Brain microvascular endothelial cell (primary cell): ENCODE measurements at regions not wholly inside any gene's neighbourhood (a gene's known extent, or its start where the extent isn't known, plus 50 kb on each side); places are given as distances from the start of the nearest gene placed in this dataset.

Source experiments
- DNase-seq: peaks from one replicate; pipeline ENCODE4 v3.0.0-alpha.2; 2020
- H3K27ac ChIP-seq: fragments of 250-450 bp; sonication (Bioruptor Pico); 2 replicates; pipeline ENCODE4 v1.5.1; 2020; ENCODE audit warnings: mild to moderate bottlenecking, moderate library complexity
- H3K27me3 ChIP-seq: fragments of 250-450 bp; sonication (Bioruptor Pico); replicated peaks from 2 replicates; pipeline ENCODE4 v1.5.1; 2020; ENCODE audit warnings: mild to moderate bottlenecking
- H3K36me3 ChIP-seq: fragments of 250-450 bp; sonication (Bioruptor Pico); replicated peaks from 2 replicates; pipeline ENCODE4 v1.5.1; 2020; ENCODE audit warnings: mild to moderate bottlenecking
- H3K4me3 ChIP-seq: 2 replicates; pipeline ENCODE4 v1.5.1; 2011; ENCODE audit warnings: low read depth, mild to moderate bottlenecking, control low read depth, low read length, moderate library complexity
- CTCF ChIP-seq: IDR thresholded peaks from 2 replicates; pipeline ENCODE4 v1.5.1; 2011; ENCODE audit warnings: low read depth, mild to moderate bottlenecking, moderate library complexity, low read length, control low read depth, inconsistent platforms; ENCODE audit errors: missing control alignments
- in situ Hi-C: cut with HindIII; loops from 2 replicates; pipeline ENCODE4 v1.10.0; 2017; ENCODE audit warnings: low sequenced_read_pairs, low pct_ligation_motif_present

DNA sequence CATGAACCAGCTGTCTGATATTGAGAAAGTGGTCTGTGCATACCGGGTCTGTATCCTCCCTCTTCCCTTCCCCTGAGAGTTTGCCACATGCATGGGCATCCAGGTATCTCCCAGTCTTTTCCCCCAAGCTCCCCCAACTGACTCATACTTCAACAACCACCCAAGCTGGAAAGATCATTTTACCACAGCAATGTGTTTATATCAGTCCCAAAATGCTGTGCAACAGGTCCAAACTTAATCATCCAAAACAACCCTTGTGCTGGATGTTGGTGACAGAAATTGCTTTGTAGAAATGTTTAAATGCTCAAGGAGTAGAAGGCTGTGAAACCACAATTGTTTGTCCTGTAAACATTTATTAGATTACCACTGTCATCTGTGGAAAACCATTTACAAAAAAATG lies 286.8 kb upstream of the KLF3 start:
- H3K36me3 ChIP-seq, result no peaks in the 10 kb centered on the region
- no peaks in the 10 kb centered on the region for H3K27me3 ChIP-seq
- DNase-seq, result no peak
- no peak overlapping the region for H3K4me3 ChIP-seq
- TF ChIP-seq CTCF, result no peak
- in situ Hi-C loops, result no loop called here
- H3K27ac ChIP-seq, result no peak overlapping the region

GRCh38 chr4:38378478-38378877 lies 285.5 kb upstream of the KLF3 start:
- H3K36me3 ChIP-seq, result no peaks in the 10 kb centered on the region
- in situ Hi-C loops, result no loop called here
- no peak for TF ChIP-seq CTCF
- no peak overlapping the region for H3K4me3 ChIP-seq
- H3K27me3 ChIP-seq, result no peaks in the 10 kb centered on the region
- no peak overlapping the region for H3K27ac ChIP-seq
- no peak for DNase-seq

GRCh38 chr4:38381788-38382187 lies 282.2 kb upstream of the KLF3 start:
- DNase-seq, result no peak
- TF ChIP-seq CTCF, result no peak
- in situ Hi-C loops, result no loop called here

DNA sequence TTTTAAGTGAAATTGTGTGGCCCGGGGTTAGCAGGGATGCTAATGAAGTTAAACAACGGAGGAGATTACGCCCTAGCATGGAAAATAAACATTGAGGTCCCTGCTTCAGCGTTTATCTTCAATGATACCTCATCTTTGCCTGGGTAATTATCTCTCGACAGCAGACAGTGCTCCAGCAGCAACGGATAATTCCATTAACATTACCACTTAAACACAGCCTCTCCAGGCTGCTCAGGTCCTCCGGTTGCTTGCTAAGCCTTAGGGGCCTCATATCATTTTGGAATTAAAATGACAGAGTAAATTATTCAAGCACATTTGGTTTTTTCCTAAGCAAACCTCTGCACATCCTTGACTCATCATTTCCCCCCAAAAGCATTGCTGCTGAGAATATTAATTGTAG lies 281.5 kb upstream of the KLF3 start:
- in situ Hi-C loops, result no loop called here
- Histone ChIP-seq H3K36me3 (no peaks in the 10 kb centered on the region), H3K27me3 (no peaks in the 10 kb centered on the region), H3K4me3 (no peak overlapping the region), H3K27ac (no peak overlapping the region)
- no peak for DNase-seq
- no peak for TF ChIP-seq CTCF

More at GRCh38 chr4:38381788-38382187, 282.2 kb upstream of the KLF3 start:
- Histone ChIP-seq H3K27ac (no peak overlapping the region), H3K4me3 (no peak overlapping the region), H3K27me3 (no peaks in the 10 kb centered on the region), H3K36me3 (no peaks in the 10 kb centered on the region)

DNA sequence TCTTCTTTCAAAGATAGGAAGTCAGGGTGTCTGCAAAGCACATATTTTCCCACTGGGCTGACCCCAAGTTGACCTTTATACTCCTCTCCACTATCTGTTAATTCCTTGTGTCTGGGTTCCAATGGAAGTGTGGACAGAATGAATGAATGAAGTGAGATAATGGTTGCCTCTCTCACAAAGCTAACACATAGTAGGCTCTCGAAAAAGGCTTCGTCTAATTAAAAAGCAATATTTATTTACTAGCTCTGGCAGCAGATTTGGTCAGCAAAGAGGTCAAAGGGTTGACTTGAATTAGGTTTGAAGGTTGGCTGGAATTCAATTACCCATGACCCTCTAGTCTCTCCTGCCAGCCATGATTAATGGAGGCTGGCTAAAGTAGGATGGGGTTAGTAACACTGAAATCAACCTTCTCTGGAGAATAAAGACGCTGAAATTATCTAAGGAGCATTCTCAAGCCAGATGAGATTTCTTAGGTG lies 280.3 kb upstream of the KLF3 start:
- DNase-seq, result no peak
- in situ Hi-C loops, result no loop called here
- TF ChIP-seq CTCF, result no peak
- no peaks in the 10 kb centered on the region for H3K27me3 ChIP-seq
- no peaks in the 10 kb centered on the region for H3K36me3 ChIP-seq
- H3K4me3 ChIP-seq, result no peak overlapping the region
- H3K27ac ChIP-seq, result no peak overlapping the region

DNA sequence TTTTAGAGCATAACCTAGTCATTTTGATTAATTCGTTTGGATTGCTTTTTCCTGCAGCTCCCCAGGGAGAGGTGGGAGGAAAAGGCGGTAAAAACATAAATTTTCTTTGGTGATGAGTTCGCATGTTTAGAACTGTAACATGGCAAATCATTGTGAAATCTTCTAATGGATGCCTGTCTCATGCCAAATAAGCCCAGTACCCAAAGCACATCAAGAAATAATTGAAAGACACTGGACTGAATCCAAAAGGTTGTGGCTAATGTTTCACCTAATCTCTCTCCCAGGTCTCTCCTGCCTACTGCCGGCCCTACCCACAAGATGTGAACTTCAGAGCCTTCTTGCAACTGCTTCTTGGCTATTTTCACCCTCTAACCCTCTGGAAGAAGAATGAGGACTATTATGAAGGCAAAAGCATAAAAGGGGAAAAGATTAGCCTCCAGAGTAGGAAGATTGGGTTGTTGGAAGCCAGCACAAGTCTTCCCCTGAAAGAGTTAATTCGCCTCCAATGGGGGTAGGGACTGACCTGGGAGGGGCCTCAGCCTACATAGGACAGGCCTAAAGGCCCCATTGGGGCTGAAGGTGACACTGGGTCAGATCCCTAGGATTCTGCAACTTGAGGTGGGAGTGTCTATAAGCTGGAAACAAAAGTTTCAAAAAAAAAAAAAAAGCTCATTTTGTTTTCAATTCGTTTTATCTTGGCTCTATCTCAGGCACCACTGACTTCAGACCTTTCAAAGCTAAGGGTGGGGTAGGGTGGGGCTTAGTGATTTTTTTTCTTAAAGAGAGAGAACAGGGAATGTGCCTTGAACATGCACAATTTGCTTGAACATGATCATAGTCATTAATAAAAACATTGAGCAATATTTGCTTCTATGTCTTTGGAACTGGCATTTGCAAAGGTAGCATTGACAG lies 278.6 kb upstream of the KLF3 start:
- H3K27ac ChIP-seq, result no peak overlapping the region
- H3K36me3 ChIP-seq, result no peaks in the 10 kb centered on the region
- in situ Hi-C loops, result no loop called here
- TF ChIP-seq CTCF, result no peak
- DNase-seq, result no peak
- H3K27me3 ChIP-seq, result no peaks in the 10 kb centered on the region
- no peak overlapping the region for H3K4me3 ChIP-seq
